K562 (cell line): ENCODE measurements at regions not wholly inside any gene's neighbourhood (a gene's known extent, or its start where the extent isn't known, plus 50 kb on each side); places are given as distances from the start of the nearest gene placed in this dataset.

Experiments
- EGR1 ChIP-seq: fragments of 450-650 bp; conservative IDR thresholded peaks from 2 replicates; pipeline ENCODE4 v1.6.1; 2017; ENCODE audit warnings: mild to moderate bottlenecking
- NR2C2 ChIP-seq, 2 experiments: fragments of 200-800 bp in 1 of 2; sonication (Bioruptor generic) in 1 of 2; sonication (generic) in 1 of 2; formaldehyde crosslinking in 1 of 2; IDR thresholded peaks; 2 replicates each; pipeline versions ENCODE4 v1.6.1 to v1.8.0; 2016 to 2022; ENCODE audit warnings: mild to moderate bottlenecking in 1 of 2, missing compliant biosample characterization in 1 of 2, missing genetic modification characterization in 1 of 2, missing genetic modification reagents in 1 of 2
- PHTF2 ChIP-seq: fragments of 250-450 bp; sonication (Bioruptor Pico); IDR thresholded peaks from 2 replicates; pipeline ENCODE4 v1.5.0; 2021; ENCODE audit warnings: mild to moderate bottlenecking
- RUNX1 ChIP-seq: sonication (generic); IDR thresholded peaks from 2 replicates; pipeline ENCODE4 v1.6.1; 2016; ENCODE audit warnings: antibody characterized with exemption, low read depth
- SLC30A9 ChIP-seq: fragments of 250-450 bp; sonication (Bioruptor Pico); IDR thresholded peaks from 2 replicates; pipeline ENCODE4 v1.8.0; 2022; ENCODE audit warnings: mild to moderate bottlenecking, moderate library complexity
- TAF15 ChIP-seq: fragments of 200-400 bp; formaldehyde crosslinking; IDR thresholded peaks from 2 replicates; pipeline ENCODE4 v1.6.1; 2017; ENCODE audit warnings: mild to moderate bottlenecking, low read depth, low read length, moderate library complexity
- ZNF511 ChIP-seq: sonication (generic); formaldehyde crosslinking; IDR thresholded peaks from 2 replicates; pipeline ENCODE4 v1.8.0; 2022; ENCODE audit warnings: mild to moderate bottlenecking, missing genetic modification reagents
- ZNF696 ChIP-seq: fragments of 250-450 bp; sonication (Bioruptor Pico); conservative IDR thresholded peaks from 2 replicates; pipeline ENCODE4 v1.4.0; 2020; ENCODE audit warnings: mild to moderate bottlenecking, moderate library complexity
- TF ChIP-seq, protein P1 (sequence below), 2 experiments: fragments of 450-650 bp in 1 of 2; IDR thresholded peaks; 2 replicates each; pipeline ENCODE4 v1.6.1; 2011 to 2017; ENCODE audit warnings: low read depth in 2 of 2, antibody characterized with exemption in 1 of 2, borderline replicate concordance in 1 of 2, low read length in 1 of 2, mild to moderate bottlenecking in 1 of 2, mixed read lengths in 1 of 2; ENCODE audit not compliant: control insufficient read depth in 1 of 2

- TF ChIP-seq SLC30A9 (CRISPR knock-in tag) (no peak), EGR1 (no peak), NR2C2 (CRISPR knock-in tag; IDR thresholded peaks at IDR 0.05) (no peak), NR2C2 (tag; IDR thresholded peaks at IDR 0.05) (no peak), RUNX1 (no peak), ZNF511 (no peak), TAF15 (no peak), PHTF2 (CRISPR knock-in tag) (no peak), ZNF696 (CRISPR knock-in tag) (no peak)
- TF ChIP-seq, protein P1, sequence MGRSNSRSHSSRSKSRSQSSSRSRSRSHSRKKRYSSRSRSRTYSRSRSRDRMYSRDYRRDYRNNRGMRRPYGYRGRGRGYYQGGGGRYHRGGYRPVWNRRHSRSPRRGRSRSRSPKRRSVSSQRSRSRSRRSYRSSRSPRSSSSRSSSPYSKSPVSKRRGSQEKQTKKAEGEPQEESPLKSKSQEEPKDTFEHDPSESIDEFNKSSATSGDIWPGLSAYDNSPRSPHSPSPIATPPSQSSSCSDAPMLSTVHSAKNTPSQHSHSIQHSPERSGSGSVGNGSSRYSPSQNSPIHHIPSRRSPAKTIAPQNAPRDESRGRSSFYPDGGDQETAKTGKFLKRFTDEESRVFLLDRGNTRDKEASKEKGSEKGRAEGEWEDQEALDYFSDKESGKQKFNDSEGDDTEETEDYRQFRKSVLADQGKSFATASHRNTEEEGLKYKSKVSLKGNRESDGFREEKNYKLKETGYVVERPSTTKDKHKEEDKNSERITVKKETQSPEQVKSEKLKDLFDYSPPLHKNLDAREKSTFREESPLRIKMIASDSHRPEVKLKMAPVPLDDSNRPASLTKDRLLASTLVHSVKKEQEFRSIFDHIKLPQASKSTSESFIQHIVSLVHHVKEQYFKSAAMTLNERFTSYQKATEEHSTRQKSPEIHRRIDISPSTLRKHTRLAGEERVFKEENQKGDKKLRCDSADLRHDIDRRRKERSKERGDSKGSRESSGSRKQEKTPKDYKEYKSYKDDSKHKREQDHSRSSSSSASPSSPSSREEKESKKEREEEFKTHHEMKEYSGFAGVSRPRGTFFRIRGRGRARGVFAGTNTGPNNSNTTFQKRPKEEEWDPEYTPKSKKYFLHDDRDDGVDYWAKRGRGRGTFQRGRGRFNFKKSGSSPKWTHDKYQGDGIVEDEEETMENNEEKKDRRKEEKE (IDR thresholded peaks at IDR 0.05; ENCODE audit: borderline replicate concordance in 1 of 2, control insufficient read depth in 1 of 2, low read depth in 2 of 2, low read length in 1 of 2): no peak
Measured at GRCh38 chr2:17259613-17260012, 258.6 kb downstream of the RAD51AP2 start (continued).
